SK-N-MC (cell line): ENCODE measurements at regions not wholly inside any gene's neighbourhood (a gene's known extent, or its start where the extent isn't known, plus 50 kb on each side); places are given as distances from the start of the nearest gene placed in this dataset.

ENCODE experiments used
- EZH2 ChIP-seq: fragments of 200-600 bp; sonication (generic); IDR thresholded peaks from one replicate; pipeline ENCODE4 v1.6.1; 2017; ENCODE audit warnings: antibody characterized with exemption
- FOXP2 ChIP-seq: optimal IDR thresholded peaks from 2 replicates; pipeline ENCODE3; 2011; ENCODE audit warnings: mild to moderate bottlenecking, moderate library complexity; ENCODE audit not compliant: insufficient read depth; ENCODE audit errors: extremely low read length, control extremely low read depth
- POLR2AphosphoS5 ChIP-seq: IDR thresholded peaks from 2 replicates; pipeline ENCODE4 v1.6.1; 2012; ENCODE audit warnings: mild to moderate bottlenecking, low read depth, low read length, borderline replicate concordance

DNA sequence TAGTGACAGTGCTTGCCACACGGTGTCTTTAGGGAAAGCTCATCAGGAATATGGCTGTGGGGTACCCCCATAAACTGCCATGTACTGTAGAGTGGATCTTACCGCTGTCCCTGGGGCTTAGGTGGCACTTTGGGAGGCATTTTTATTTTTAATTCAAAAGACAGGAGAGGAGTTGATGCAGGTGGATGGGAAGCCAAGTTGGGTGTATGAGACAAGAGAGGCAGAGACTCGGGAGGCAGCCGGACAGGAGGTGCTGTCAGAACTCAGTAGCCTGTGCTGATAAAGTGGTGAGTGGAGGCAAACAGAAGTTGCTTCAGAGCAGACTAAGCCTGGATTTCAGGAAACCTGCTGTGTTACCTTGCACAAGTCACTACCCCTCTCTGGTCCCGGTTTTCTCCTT lies 185.9 kb downstream of the TMEM132E start:
- TF ChIP-seq POLR2AphosphoS5: no peak
- no peak for TF ChIP-seq EZH2
- TF ChIP-seq FOXP2: no peak
